Smooth muscle cell (in vitro differentiated cells): ENCODE measurements at regions not wholly inside any gene's neighbourhood (a gene's known extent, or its start where the extent isn't known, plus 50 kb on each side); places are given as distances from the start of the nearest gene placed in this dataset.

Source experiments
- DNase-seq: peaks from one replicate; lab custom pipeline; 2025; ENCODE audit not compliant: unreplicated experiment; lab: John Stamatoyannopoulos, UW
- H2AFZ ChIP-seq: fragments of 200-600 bp; sonication (generic); 2 replicates; pipeline ENCODE4 v1.6.0; 2016; ENCODE audit warnings: antibody characterized with exemption, low read depth, mild to moderate bottlenecking
- H3F3A ChIP-seq: fragments of 200-600 bp; sonication (generic); 2 replicates; pipeline ENCODE4 v1.6.0; 2017; ENCODE audit warnings: antibody characterized with exemption, low read depth
- H3K27ac ChIP-seq: fragments of 200-600 bp; sonication (generic); 2 replicates; pipeline ENCODE4 v1.5.1; 2016; ENCODE audit warnings: low read depth, mild to moderate bottlenecking
- H3K27me3 ChIP-seq: fragments of 200-600 bp; sonication (generic); 2 replicates; pipeline ENCODE4 v1.6.1; 2016; ENCODE audit warnings: low read depth, mild to moderate bottlenecking
- H3K36me3 ChIP-seq: fragments of 200-600 bp; sonication (generic); 2 replicates; pipeline ENCODE4 v1.5.1; 2016; ENCODE audit warnings: low read depth
- H3K4me1 ChIP-seq: fragments of 200-600 bp; sonication (generic); 2 replicates; pipeline ENCODE4 v1.5.1; 2016; ENCODE audit warnings: low read depth
- H3K4me2 ChIP-seq: fragments of 200-600 bp; sonication (generic); 2 replicates; pipeline ENCODE4 v1.6.0; 2016; ENCODE audit warnings: mild to moderate bottlenecking
- H3K4me3 ChIP-seq: fragments of 200-600 bp; sonication (generic); 2 replicates; pipeline ENCODE4 v1.5.1; 2016; ENCODE audit warnings: mild to moderate bottlenecking
- H3K79me2 ChIP-seq: fragments of 200-600 bp; sonication (generic); 2 replicates; pipeline ENCODE4 v1.6.0; 2016; ENCODE audit warnings: low read depth, mild to moderate bottlenecking
- H3K9ac ChIP-seq: fragments of 200-600 bp; sonication (generic); 2 replicates; pipeline ENCODE4 v1.6.0; 2016; ENCODE audit warnings: low read depth
- H3K9me3 ChIP-seq: fragments of 200-600 bp; sonication (generic); replicated peaks from 2 replicates; pipeline ENCODE4 v1.5.1; 2016; ENCODE audit warnings: low read depth
- H4K20me1 ChIP-seq: fragments of 200-600 bp; sonication (generic); 2 replicates; pipeline ENCODE4 v1.6.0; 2016; ENCODE audit warnings: low read depth
- whole genome bisulfite sequencing: methylation state at CpG from one replicate; pipeline ENCODE4 v1.1.7; 2016; ENCODE audit warnings: low lambda C conversion rate; 5-methylcytosine and 5-hydroxymethylcytosine counted together
- TF ChIP-seq, protein P1 (sequence below): fragments of 200-600 bp; sonication (generic); IDR thresholded peaks from 2 replicates; pipeline ENCODE4 v1.5.1; 2017; ENCODE audit warnings: borderline replicate concordance, mild to moderate bottlenecking, antibody characterized with exemption; ENCODE audit not compliant: insufficient read depth, poor library complexity, severe bottlenecking

DNA sequence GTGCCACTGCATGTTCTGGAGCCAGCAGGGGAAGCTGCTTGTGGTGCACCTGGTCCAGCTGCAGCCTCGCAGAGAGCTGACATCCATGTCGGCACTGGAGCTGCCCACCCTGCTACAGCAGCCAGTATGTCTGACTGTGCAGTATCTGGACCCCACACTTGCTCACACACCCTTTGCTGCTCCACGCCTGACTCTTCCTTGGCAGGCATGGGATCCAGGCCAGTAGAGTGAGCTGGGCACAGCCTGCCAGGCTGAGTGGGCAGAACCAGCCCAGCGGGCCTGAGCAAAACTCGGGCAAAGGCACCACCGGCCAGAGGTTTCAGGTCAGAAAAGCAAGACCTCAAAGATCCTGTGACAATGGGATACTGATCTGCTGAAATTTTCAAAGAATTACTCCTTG, 690.1 kb downstream of the STPG2 start:
- no peaks in the 10 kb centered on the region for H3K4me1 ChIP-seq
- H3K4me2 ChIP-seq, result no peak overlapping the region
- no peak overlapping the region for H3K27ac ChIP-seq
- no peaks in the 10 kb centered on the region for H3K27me3 ChIP-seq
- TF ChIP-seq, protein P1, sequence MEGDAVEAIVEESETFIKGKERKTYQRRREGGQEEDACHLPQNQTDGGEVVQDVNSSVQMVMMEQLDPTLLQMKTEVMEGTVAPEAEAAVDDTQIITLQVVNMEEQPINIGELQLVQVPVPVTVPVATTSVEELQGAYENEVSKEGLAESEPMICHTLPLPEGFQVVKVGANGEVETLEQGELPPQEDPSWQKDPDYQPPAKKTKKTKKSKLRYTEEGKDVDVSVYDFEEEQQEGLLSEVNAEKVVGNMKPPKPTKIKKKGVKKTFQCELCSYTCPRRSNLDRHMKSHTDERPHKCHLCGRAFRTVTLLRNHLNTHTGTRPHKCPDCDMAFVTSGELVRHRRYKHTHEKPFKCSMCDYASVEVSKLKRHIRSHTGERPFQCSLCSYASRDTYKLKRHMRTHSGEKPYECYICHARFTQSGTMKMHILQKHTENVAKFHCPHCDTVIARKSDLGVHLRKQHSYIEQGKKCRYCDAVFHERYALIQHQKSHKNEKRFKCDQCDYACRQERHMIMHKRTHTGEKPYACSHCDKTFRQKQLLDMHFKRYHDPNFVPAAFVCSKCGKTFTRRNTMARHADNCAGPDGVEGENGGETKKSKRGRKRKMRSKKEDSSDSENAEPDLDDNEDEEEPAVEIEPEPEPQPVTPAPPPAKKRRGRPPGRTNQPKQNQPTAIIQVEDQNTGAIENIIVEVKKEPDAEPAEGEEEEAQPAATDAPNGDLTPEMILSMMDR, result no peak
- no peaks in the 10 kb centered on the region for H3K79me2 ChIP-seq
- H2AFZ ChIP-seq, result no peak overlapping the region
- H3F3A ChIP-seq, result no peaks in the 10 kb centered on the region
- no peaks in the 10 kb centered on the region for H3K36me3 ChIP-seq
- no peaks in the 10 kb centered on the region for H4K20me1 ChIP-seq
- WGBS, result 91% methylated on average over 6 of the region's 6 CpGs
- no peak overlapping the region for H3K4me3 ChIP-seq
- no peak for DNase-seq
- H3K9me3 ChIP-seq, result no peaks in the 10 kb centered on the region
- H3K9ac ChIP-seq, result no peak overlapping the region

DNA sequence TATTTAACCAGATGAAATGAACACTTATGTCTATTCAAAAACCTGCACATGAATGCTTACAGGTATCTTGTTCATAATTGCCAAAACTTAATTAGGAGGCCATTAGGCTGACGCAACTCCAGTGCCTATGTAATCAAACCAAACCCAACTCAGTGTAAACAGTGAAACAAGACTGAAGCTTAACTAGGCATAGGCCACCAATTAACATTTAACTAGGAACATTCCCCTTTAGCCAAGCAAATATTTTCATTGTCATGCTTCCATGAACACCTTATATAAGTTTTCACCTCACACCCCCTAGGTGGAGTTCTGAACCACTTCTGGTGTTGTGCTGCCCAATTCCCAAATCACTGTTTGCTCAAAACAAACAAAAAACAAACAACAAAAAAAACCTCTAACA, 686.0 kb downstream of the STPG2 start:
- Histone ChIP-seq H3K79me2 (no peaks in the 10 kb centered on the region), H4K20me1 (no peaks in the 10 kb centered on the region), H3K27me3 (no peaks in the 10 kb centered on the region), H3K27ac (no peak overlapping the region), H3F3A (no peaks in the 10 kb centered on the region), H3K4me2 (no peak overlapping the region), H3K36me3 (no peaks in the 10 kb centered on the region), H2AFZ (no peak overlapping the region), H3K9me3 (no peaks in the 10 kb centered on the region), H3K4me1 (no peaks in the 10 kb centered on the region), H3K4me3 (no peak overlapping the region), H3K9ac (no peak overlapping the region)
- no peak for DNase-seq
- TF ChIP-seq, protein P1, result no peak
- 83% methylated on average over 1 of the region's 1 CpG for WGBS

DNA sequence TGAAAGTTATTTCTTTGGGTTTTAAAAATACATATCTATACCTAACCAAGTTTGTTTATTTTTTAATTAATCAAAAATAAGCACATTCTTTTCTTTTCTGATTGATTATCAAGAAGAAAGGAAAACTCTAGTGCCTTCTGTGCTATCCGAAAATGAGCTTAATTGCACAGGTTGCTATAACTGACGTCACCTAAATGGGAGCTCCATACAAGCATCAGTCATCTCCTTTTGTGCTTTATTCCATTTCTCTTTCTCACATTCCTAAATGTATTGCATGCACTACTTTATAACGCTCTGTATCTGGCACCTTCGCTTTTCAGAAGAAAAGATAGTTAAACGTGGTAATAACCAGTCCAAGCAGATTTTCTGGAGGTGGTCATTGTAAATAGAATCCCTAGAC, 675.0 kb downstream of the STPG2 start:
- H3F3A ChIP-seq, result no peaks in the 10 kb centered on the region
- H2AFZ ChIP-seq, result no peak overlapping the region
- no peaks in the 10 kb centered on the region for H3K79me2 ChIP-seq
- H3K4me1 ChIP-seq, result no peaks in the 10 kb centered on the region
- no peak overlapping the region for H3K27ac ChIP-seq
- H3K9me3 ChIP-seq, result no peaks in the 10 kb centered on the region
- H3K27me3 ChIP-seq, result no peaks in the 10 kb centered on the region
- no peaks in the 10 kb centered on the region for H3K36me3 ChIP-seq
- no peak for DNase-seq
- no peaks in the 10 kb centered on the region for H4K20me1 ChIP-seq
- no peak overlapping the region for H3K4me3 ChIP-seq
- H3K9ac ChIP-seq, result no peak overlapping the region
- TF ChIP-seq, protein P1, result no peak
- 88% methylated on average over 5 of the region's 5 CpGs for WGBS
- H3K4me2 ChIP-seq, result no peak overlapping the region

DNA sequence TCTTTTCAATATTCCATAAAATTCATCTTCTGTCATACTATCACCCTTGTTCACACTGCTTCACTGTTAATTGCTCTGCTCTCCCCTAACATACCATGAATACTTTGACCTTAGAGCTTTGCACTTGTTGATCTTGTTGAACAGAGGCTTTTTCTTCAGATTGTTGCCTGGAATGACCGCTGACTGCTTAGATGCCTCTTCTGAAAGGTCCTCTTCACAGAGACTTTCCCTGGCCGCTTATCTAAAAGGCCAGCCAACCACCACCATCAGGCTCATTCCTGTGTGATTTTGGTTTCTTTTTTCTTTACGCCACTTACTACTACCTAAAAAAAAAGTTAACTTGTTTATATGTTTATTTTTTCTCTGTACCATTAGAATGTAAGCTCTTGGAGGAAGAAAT, 667.7 kb downstream of the STPG2 start:
- Histone ChIP-seq H3K27me3 (no peaks in the 10 kb centered on the region), H3K4me2 (no peak overlapping the region), H3K4me3 (no peak overlapping the region), H3K79me2 (no peaks in the 10 kb centered on the region), H2AFZ (no peak overlapping the region), H3K27ac (no peak overlapping the region), H3K9ac (no peak overlapping the region), H3F3A (no peaks in the 10 kb centered on the region), H3K36me3 (no peaks in the 10 kb centered on the region), H4K20me1 (no peaks in the 10 kb centered on the region), H3K9me3 (no peaks in the 10 kb centered on the region), H3K4me1 (no peaks in the 10 kb centered on the region)
- TF ChIP-seq, protein P1, result no peak
- DNase-seq, result no peak
- 88% methylated on average over 3 of the region's 3 CpGs for WGBS
